RPMI7951 (cell line): ENCODE measurements at regions not wholly inside any gene's neighbourhood (a gene's known extent, or its start where the extent isn't known, plus 50 kb on each side); places are given as distances from the start of the nearest gene placed in this dataset.
"Not testable (repeated sequence)": the region's sequence is repeated elsewhere in the genome, so short reads cannot be mapped to it uniquely, and the experiment has no call there.

Experiments used
- DNase-seq: peaks from one replicate; pipeline ENCODE4 v3.0.0-alpha.2; 2012; ENCODE audit warnings: low read depth

DNA sequence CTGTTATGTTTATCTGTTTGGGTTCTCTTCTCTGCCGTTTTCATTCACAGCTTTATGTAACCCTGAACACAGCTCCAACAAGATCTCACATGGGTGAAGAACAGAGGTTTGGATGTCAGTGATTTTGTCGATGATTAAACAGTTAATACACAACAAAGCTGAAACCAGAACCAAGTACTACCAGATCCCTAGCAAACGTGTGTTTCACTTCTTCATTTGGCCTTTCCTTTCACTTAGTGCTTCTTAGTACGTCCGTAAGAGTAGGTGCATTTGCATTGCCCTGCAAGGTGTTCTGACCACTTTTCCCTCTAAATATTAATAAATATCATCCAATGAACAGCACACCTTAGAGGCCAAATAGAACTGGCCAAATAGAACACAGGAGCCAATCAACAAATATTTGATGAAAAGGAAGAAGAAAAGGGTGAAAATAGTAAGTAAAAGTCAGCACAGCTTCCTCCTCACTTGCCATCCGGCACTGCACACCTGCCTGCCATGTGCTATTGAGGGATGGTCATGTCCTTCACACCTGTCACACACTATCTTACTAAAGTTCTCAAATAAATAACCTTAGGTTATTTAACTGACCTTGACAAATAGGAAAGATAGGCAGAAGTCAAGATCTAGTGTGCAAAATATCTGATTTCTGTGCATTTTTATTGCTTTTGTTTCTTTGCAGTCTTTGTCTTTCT is 252.6 kb upstream of the ANKRD30A start:
- DNase-seq: no peak

DNA sequence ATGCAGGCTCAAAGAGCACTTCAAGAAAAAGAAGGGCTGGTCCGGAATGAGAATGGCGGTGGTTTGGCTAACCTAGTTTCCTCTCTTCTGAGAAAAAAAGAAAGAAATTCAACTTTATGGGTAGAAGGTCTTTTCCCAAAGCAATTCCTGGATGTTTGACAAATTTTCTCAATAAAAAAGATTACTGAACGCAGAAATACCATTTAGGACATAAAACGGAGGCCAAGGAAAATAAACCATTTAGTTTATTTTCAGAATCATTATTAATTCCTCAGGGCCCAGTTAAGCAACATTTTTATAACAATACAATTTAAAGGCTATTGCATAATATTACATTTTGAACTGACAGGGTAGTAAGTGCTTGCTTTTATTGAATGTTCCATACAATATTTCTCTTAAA is 284.6 kb upstream of the ANKRD30A start:
- DNase-seq: no peak

DNA sequence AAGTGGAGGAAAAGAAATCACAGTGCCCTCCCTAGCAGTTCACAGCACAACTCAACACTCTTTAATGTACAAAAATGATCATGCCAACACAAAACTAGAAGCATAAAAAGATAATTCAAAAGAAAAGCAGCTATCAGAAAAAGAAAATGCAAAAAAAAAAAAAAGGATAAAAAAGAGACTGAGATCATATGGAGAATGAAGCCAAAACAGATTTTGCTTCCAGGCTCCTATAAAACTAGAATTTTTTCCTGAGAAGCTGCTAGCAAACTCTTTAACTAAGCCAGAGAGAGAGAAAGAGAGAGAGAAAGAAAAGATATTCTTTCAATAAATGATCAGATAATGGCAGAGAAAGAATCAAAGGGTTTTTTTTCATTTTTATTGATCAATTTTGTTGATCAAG is 288.0 kb upstream of the ANKRD30A start:
- DNase-seq: no peak

DNA sequence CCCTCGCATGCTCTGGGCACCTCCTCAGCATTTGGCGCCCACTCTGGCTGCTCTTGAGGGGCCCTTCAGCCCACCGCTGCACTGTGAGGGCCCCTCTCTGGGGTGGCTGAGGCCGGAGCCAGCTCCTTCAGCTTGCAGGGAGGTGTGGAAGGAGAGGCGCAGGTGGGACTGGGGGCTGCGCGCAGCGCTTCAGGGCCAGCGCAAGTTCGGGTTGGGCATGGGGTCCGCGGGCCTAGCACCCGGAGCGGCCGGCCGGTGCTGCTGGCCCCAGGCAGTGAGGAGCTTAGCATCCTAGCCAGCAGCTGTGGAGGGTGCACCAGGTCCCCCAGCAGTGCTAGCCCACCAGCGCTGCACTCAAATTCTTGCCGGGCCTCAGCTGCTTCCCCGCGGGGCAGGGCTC is 305.6 kb upstream of the ANKRD30A start:
- no peak for DNase-seq

DNA sequence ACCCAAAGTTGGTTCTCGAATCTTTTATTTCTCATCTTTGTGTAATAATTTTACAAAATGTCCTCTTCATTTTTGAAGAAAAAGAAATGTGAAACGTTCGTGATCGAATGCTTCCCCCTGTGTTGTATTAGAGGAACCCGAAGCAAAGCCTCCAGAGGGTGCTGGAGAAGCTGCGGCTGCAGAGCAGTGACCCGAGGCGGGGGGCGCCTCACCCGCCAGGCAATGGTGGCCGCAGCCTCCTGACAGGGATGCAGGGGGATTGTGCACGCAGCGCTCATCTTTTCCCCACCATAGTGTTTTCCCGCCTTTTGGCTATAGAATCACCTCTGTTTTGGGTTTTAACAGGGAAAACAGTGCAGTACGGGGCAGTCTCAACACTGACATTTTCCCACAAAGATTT is 307.5 kb upstream of the ANKRD30A start:
- DNase-seq: no peak

DNA sequence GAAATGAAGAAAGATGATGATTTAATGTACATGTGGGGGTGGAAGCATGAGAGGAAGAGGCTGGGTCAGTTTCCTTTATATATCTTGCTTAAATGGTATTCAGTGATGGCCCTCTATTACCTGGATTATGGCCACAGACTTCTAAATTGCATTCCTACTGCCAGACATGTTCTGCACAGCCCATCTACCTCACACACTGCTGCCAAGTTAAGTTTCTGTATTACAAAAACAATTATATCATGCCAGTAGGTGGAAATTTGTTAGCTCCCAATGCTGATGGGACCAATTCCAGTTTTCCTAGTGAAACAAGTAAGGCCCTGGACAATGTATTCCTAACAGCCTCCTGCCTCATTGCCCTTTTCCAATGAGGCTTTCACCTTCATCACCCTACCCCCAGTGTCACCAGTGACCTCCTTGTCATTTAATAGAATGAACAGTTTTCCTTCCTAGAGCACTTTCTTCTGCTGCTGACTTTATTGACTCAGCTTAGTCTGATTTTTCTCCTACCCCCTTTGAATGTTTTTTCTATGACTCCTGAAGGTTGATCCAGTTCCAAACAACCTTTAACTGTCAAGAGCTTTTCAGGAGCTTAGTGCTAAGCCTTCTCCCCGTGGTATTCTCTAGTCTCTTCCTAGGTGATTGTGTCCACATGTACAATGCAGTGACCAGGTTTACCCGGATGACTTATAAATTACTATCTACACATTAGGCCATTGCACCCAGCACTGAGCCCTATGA is 316.6 kb upstream of the ANKRD30A start:
- DNase-seq: no peak

DNA sequence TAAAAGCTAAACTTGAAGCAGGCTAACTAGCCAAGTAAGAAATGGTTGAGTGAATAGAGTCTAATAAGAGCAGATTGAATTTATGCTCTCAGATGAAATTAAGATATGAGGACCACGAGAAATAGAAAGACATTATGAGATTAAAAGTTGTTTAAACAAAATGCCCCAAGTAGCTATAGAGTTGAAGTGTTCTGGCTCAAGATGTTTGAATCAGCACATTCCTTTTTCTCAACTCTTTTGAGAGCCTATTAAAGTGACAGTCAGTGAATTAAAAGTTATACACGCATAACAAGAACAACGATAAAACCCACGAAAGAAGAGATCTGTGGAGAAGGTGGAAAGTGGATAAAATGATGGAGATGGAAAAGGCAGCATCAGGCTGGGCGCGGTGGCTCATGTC is 322.2 kb upstream of the ANKRD30A start:
- DNase-seq: no peak

DNA sequence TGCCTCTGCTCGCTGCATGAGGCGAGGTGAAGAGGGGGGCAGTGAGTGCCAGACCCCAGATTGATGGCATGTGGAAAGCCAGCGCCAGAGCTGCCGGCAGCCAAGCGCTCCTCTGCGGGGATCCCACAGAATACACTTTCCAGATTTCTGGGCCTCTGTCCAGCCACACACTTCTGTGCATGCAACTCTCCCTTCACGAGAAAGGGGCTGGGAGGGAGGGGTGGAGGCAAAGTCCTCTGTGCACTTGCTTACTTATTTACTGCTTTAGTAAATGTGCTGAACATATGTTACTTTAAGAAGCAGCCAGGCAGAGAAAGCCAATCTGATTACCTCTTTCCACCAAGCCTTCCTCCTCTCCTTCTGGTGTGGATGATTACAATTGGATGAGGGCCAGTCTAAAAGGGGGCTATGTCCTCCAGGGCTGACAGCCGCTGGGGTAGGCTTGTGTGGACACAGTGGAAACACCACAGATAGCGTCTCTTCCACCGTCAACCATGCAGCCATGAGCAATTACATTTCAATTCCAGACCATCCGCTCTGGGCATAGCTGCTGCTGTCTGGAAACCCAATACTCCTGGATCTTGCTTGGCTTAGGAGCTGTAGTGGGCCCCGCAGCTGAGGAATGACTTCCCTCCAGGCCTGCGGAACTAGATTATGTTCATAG is 322.8 kb upstream of the ANKRD30A start:
- DNase-seq: no peak

DNA sequence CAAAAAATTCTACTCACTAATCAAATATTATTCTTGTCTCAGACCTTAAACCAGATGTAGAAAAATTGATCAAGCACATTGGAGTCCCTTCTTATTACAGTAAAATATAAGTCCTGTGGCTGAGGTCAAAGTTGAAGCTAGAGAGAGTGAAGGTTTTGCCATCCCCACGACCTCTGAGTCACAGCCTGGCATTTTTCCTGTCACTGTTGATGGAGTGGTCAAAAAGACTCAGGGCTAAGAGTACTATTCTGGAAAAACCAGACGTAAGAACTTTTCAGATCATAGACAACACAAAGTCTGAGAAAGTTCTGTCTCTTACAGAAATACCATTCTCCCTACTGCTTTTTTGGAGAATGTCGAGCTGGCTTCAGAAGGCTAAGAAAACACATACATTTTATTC is 323.7 kb upstream of the ANKRD30A start:
- no peak for DNase-seq

DNA sequence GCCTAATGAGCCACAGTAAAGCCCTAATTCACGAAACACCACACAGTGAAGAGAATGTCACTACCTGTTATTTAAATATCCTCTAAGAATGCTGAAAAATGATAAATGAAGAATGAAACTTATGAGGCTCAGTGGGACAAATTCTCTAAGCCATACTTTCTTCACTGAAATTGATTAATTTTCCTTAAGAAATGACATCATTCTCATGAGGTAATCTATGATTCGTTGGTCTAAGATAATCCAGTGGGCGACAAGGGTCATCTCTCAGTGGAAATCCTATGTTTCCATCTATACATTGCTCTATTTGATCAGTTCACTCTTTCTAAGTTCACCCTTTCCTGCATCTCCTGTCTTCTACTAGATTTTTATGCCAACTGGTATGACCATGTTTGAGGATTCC is 330.4 kb upstream of the ANKRD30A start:
- no peak for DNase-seq

DNA sequence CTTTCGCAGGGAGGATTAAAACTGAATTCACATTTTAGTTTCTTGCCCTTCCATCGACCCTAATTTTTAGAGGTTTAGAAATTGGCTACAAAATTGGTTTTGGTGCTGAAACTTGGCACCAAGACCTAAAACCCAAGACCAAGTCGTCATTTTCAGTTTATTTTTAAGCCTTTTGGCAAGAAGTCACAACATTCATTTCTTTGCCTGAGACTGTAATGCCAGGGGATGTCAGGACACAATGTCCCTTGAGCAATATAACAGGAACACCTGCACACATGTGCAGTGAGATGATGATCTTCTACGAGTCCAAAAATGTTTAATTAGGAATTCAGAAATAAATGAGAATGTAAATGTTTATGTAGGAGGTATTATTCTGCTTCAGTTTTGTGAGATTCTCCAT is 335.4 kb upstream of the ANKRD30A start:
- DNase-seq: no peak

DNA sequence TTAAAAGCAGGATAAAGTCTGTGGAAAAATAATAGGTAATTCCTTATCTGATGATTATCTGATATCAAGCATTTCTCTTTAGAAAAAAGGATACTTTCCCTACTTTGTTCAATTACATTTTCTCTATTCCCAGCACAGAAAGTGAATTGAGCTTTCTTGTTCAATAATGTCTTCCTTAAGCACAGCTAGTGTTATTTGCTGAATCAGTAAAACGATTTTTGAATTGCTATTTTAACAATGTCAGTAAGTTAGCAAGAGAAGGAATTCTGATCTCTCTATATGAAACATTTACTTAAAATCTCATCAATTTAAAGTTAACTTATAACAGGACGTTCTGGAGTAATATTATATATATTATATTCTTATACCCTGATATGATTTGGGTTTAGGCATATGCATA is 337.2 kb upstream of the ANKRD30A start:
- no peak for DNase-seq

DNA sequence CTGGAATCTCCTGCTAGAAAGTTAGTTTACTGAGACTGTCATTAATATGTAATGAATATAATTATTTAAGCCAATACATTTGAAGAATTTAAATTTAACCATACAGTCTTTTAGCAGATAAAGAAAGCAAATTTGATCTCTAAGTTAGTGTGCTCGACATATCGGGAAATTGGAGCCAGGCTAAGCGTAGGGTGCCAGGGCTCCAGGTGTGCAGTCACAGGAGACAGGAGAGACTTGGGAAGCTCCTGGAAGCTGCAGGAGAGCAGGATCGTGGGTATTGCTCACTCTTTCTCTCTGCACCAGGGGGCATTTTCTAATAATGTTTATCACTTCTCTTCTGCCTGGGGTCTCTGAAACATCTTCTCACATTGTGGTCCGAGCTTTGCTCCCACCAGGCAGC is 342.0 kb upstream of the ANKRD30A start:
- DNase-seq: no peak

DNA sequence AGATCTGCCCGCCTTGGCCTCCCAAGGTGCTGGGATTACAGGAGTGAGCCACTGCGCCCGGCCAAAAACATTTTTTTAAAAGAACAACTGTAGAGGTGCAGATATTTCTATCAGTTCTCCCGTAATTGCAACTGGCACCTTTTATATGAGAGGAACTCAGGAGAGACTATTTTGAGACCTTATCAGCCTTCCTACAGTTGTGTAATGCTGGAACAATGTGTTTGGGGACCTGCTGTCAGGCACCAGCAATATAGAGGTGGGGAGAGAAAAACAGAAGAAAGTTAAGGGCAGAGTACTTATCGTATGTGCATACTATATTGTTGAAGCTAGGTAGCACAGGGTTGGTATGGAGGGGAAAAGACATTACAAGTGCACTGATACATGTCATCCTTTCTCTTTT is 343.8 kb upstream of the ANKRD30A start:
- no peak for DNase-seq

DNA sequence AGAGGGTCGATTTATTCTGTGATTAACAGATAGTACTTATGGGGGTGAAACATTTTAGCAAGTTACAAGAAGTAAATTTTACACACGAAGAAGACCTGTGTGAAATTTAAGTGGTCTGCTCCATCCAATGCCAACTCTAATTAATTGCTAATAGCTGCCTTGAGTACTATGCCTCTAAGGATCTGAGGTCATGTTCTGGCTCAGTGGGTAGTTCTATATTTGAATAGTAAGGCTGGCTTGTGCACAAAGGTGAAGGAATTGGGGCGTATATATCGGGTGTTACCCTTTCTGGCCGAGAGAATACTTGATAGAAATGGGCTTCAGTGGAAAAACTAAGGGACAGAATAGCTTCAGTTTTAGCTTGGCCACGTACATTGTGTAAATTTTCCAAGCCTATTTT is 345.2 kb upstream of the ANKRD30A start:
- no peak for DNase-seq

DNA sequence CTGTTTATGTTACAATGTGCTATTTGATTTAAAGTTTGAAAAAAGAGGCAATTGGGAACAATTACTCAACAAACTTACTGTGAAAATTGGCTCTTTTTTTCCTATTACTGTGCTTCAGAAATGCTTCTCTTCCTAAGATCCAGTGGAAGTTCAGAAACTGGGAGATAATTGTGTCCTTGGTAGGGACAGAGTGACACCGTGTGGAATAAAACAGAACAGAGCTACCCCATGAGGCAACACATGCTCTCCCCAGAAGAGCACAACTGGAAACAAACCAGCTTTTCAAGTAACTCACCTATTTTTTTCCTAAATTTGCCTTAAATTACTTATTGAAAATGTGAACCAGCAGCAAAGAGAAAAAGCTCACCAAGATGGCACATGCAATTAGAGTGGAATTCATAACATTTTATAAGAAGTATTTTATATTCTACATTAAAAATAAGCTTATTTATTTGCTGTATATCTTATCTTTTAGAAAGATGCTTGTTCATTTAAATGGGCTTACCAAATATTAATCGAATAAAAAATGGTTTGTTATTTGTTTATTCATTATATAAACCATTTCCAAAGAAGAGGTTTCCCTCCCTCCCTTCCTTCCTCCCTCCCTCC is 346.1 kb upstream of the ANKRD30A start:
- DNase-seq: peak; percentile 83

DNA sequence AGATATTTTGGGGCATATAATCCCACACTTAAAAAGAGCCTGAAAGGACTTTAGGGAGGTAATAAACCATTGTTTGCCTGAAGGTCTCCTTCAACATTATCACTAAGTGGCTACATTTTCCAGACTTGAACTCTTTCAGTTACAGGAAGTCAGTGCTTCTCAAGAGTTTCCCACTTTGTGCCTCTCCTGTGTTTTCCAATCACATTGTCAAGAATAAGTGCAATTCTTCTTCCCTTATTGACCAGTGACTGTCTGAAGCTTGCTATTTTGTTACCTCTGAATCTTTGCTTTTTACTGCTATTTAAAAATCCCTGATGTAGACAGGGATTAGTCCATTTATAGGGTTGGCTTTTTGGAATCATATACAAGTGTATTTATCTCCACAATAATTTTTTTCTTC is 346.7 kb upstream of the ANKRD30A start:
- no peak for DNase-seq

DNA sequence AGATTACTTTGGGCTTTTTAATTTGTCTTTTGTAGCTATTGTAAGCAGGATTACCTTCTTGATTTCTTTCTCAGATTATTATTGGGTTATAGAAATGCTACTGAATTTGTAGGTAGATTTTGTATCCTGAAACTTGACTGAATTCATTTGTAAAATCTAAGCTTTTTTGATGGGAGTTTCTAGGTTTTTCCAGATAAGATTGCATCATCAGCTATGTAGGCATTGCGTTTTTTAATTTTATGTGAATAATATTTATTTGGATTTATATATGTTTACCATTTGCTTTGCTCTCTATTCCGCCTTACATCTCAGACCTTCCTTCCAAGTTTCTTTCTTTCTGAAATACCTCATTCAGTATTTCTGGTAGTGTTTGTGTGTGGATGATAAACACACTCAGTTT is 351.7 kb upstream of the ANKRD30A start:
- no peak for DNase-seq

DNA sequence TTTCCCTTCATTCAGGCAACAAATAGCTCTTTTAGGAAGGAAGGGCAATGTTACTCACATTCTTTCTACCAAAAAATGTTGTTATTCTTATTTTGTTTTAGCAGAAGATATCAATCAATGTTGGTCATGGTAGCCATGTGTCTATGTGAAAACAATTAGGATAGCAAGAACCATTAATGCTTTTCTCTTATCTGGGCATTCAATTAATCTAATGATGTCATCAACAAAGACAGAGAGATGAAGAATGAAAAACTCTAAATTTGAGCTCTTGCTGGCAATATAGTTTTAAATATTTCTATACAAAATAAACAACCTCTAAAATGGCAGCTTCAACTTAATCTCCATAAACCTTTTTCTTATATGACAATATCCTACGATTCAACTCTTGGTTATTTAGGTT is 353.7 kb upstream of the ANKRD30A start:
- DNase-seq: no peak

DNA sequence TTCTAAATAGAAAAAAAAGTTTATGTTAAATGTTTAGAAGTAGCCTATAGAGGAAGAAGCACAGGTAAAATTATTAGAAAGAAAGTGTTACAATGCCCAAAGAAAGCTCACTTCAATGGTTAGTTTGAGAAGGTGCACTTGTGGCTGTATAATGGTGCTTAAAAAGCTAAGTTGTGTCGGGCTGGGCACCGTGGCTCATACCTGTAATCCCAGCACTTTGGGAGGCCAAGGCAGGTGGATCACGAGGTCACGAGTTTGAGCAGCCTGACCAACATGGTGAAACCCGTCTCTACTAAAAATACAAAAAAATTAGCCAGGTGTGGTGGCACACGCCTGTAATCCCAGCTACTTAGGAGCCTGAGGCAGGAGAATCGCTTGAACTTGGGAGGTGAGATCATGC is 355.7 kb upstream of the ANKRD30A start:
- not testable (repeated sequence) for DNase-seq

DNA sequence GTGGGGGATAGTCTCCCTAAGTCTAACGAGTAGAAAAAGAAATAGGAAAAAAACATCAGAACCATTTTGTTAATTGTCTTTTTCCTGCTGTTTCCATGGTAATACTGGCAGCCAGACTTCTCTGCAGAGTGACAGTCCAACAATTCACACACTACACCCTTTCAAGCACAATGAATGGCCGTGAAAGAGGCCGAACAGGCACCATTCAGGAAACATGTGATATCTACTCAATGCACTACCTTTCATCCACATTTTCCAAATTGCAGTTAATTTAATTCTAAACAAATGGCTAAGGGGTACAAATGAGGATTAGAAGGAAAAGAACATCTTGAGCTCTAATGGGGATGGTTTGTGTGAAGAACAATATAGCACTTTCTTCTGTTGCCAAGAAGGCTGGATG is 358.5 kb upstream of the ANKRD30A start:
- no peak for DNase-seq

DNA sequence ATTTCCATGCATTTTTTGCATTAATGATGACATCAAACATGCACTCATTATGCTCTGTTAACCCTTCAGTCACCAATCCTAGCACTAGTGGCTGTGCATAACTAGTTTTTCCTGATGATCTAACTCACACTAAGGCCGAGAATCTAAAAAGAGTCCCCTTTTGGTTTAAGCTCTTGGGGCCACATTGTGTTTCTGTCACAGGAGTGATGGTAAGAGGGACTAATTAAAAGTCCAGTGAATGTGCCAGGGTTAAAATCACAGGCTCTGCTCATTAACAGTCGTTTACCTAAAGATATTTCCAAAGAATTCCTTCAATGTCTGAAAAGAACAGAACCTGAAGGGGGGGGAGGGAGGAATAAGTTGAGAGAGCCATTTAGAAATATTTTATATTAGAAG is 359.0 kb upstream of the ANKRD30A start:
- no peak for DNase-seq
